ENCODE measurements at regions not wholly inside any gene's neighbourhood (a gene's known extent, or its start where the extent isn't known, plus 50 kb on each side); places are given as distances from the start of the nearest gene placed in this dataset.

GRCh38 chr5:171609806-171610452 lies 175.7 kb upstream of the SMIM23 start:
- Histone ChIP-seq H3K4me3 (no peak overlapping the region), H3K4me1 (no peaks in the 10 kb centered on the region), H3K27me3 (no peaks in the 10 kb centered on the region), H4K20me1 (no peaks in the 10 kb centered on the region), H3K36me3 (no peaks in the 10 kb centered on the region), H3K27ac (no peak overlapping the region), H3K4me2 (no peak overlapping the region), H3K9me3 (no peaks in the 10 kb centered on the region), H3K9ac (no peak overlapping the region)
- TF ChIP-seq Cebpa-rat (IDR thresholded peaks at IDR 0.05) = no peak

- H3K4me2 ChIP-seq = no peak overlapping the region
- H3K9ac ChIP-seq = no peak overlapping the region
- H3K36me3 ChIP-seq = no peaks in the 10 kb centered on the region
- H3K4me1 ChIP-seq = no peaks in the 10 kb centered on the region
- H3K9me3 ChIP-seq = no peaks in the 10 kb centered on the region
- no peaks in the 10 kb centered on the region for H3K27me3 ChIP-seq
- TF ChIP-seq Cebpa-rat (IDR thresholded peaks at IDR 0.05) = no peak
- H4K20me1 ChIP-seq = no peaks in the 10 kb centered on the region
- no peak overlapping the region for H3K4me3 ChIP-seq
- H3K27ac ChIP-seq = no peak overlapping the region
Measured at GRCh38 chr5:171610686-171611085, 174.9 kb upstream of the SMIM23 start.

- Histone ChIP-seq H3K4me2 (no peak overlapping the region), H3K4me3 (no peak overlapping the region), H3K27me3 (no peaks in the 10 kb centered on the region), H3K4me1 (no peaks in the 10 kb centered on the region), H4K20me1 (no peaks in the 10 kb centered on the region), H3K9me3 (no peaks in the 10 kb centered on the region), H3K36me3 (no peaks in the 10 kb centered on the region), H3K9ac (no peak overlapping the region), H3K27ac (no peak overlapping the region)
- no peak for TF ChIP-seq Cebpa-rat (IDR thresholded peaks at IDR 0.05)
Measured at GRCh38 chr5:171612749-171613148, 172.9 kb upstream of the SMIM23 start.

- TF ChIP-seq Cebpa-rat (IDR thresholded peaks at IDR 0.05) = no peak
- no peak overlapping the region for H3K27ac ChIP-seq
- H3K36me3 ChIP-seq = no peaks in the 10 kb centered on the region
- no peaks in the 10 kb centered on the region for H3K4me1 ChIP-seq
- H3K9ac ChIP-seq = no peak overlapping the region
- H3K4me3 ChIP-seq = no peak overlapping the region
- H3K27me3 ChIP-seq = no peaks in the 10 kb centered on the region
- H3K4me2 ChIP-seq = no peak overlapping the region
- H4K20me1 ChIP-seq = no peaks in the 10 kb centered on the region
- no peaks in the 10 kb centered on the region for H3K9me3 ChIP-seq
Measured at GRCh38 chr5:171614511-171614910, 171.1 kb upstream of the SMIM23 start.

GRCh38 chr5:171614971-171615653 lies 170.5 kb upstream of the SMIM23 start:
- Histone ChIP-seq H4K20me1 (no peaks in the 10 kb centered on the region), H3K4me1 (no peaks in the 10 kb centered on the region), H3K36me3 (no peaks in the 10 kb centered on the region), H3K4me2 (no peak overlapping the region), H3K27ac (no peak overlapping the region), H3K27me3 (no peaks in the 10 kb centered on the region), H3K4me3 (no peak overlapping the region), H3K9me3 (no peaks in the 10 kb centered on the region), H3K9ac (no peak overlapping the region)
- TF ChIP-seq Cebpa-rat (IDR thresholded peaks at IDR 0.05) = no peak

- no peak overlapping the region for H3K27ac ChIP-seq
- no peaks in the 10 kb centered on the region for H4K20me1 ChIP-seq
- TF ChIP-seq Cebpa-rat (IDR thresholded peaks at IDR 0.05) = no peak
- no peaks in the 10 kb centered on the region for H3K36me3 ChIP-seq
- no peak overlapping the region for H3K9ac ChIP-seq
- no peaks in the 10 kb centered on the region for H3K4me1 ChIP-seq
- H3K9me3 ChIP-seq = no peaks in the 10 kb centered on the region
- no peak overlapping the region for H3K4me2 ChIP-seq
- H3K27me3 ChIP-seq = no peaks in the 10 kb centered on the region
- no peak overlapping the region for H3K4me3 ChIP-seq
Measured at GRCh38 chr5:171615705-171616640, 169.6 kb upstream of the SMIM23 start.

GRCh38 chr5:171617266-171617665 lies 168.4 kb upstream of the SMIM23 start:
- H3K27me3 ChIP-seq = no peaks in the 10 kb centered on the region
- no peak overlapping the region for H3K4me2 ChIP-seq
- H3K4me1 ChIP-seq = no peaks in the 10 kb centered on the region
- H3K36me3 ChIP-seq = no peaks in the 10 kb centered on the region
- no peaks in the 10 kb centered on the region for H3K9me3 ChIP-seq
- H3K4me3 ChIP-seq = no peak overlapping the region
- no peak overlapping the region for H3K9ac ChIP-seq
- no peak for TF ChIP-seq Cebpa-rat (IDR thresholded peaks at IDR 0.05)
- H4K20me1 ChIP-seq = no peaks in the 10 kb centered on the region
- no peak overlapping the region for H3K27ac ChIP-seq

- Histone ChIP-seq H3K4me2 (no peak overlapping the region), H3K4me3 (no peak overlapping the region), H3K9me3 (no peaks in the 10 kb centered on the region), H3K36me3 (no peaks in the 10 kb centered on the region), H3K27ac (no peak overlapping the region), H4K20me1 (no peaks in the 10 kb centered on the region), H3K4me1 (no peaks in the 10 kb centered on the region), H3K9ac (no peak overlapping the region), H3K27me3 (no peaks in the 10 kb centered on the region)
- TF ChIP-seq Cebpa-rat (IDR thresholded peaks at IDR 0.05) = no peak
Measured at GRCh38 chr5:171617817-171618591, 167.6 kb upstream of the SMIM23 start.

GRCh38 chr5:171619196-171619595 lies 166.4 kb upstream of the SMIM23 start:
- no peaks in the 10 kb centered on the region for H3K9me3 ChIP-seq
- TF ChIP-seq Cebpa-rat (IDR thresholded peaks at IDR 0.05) = no peak
- H4K20me1 ChIP-seq = no peaks in the 10 kb centered on the region
- H3K9ac ChIP-seq = no peak overlapping the region
- H3K36me3 ChIP-seq = no peaks in the 10 kb centered on the region
- H3K4me1 ChIP-seq = no peaks in the 10 kb centered on the region
- H3K4me3 ChIP-seq = no peak overlapping the region
- no peak overlapping the region for H3K27ac ChIP-seq
- no peak overlapping the region for H3K4me2 ChIP-seq
- H3K27me3 ChIP-seq = no peaks in the 10 kb centered on the region
